ENCODE measurements at regions not wholly inside any gene's neighbourhood (a gene's known extent, or its start where the extent isn't known, plus 50 kb on each side); places are given as distances from the start of the nearest gene placed in this dataset.

DNA sequence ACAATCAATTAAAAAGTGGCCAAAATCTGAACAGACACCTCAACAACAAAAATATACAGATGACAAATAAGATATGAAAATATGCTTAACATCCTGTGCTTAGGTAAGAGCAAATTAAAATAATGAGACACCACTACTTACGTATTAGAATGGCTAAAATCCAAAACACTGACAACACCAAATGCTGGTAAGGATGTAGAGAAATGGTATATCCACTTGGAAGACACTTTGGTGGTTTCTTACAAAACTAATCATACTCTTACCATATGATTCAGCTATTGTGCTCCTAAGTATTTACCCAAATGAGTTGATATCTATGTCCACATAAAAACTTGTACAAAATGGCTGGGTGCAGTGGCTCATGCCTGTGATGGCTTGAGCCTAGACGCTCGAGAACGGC is 51.7 kb upstream of the ZNF599 start:
- Histone ChIP-seq H3K27ac (no peak overlapping the region), H3K27me3 (no peaks in the 10 kb centered on the region), H3K9me3 (no peaks in the 10 kb centered on the region), H3K4me3 (no peak overlapping the region), H3K4me1 (no peaks in the 10 kb centered on the region), H3K36me3 (no peaks in the 10 kb centered on the region)
- ATAC-seq (no peak), DNase-seq (no peak), FAIRE-seq (no peak)
- intact Hi-C loops (cut with DNase I) = no loop called here
- 78 to 92% methylated on average over 4 of the region's 4 CpGs for WGBS, 2 donors
- TF ChIP-seq, protein P1, sequence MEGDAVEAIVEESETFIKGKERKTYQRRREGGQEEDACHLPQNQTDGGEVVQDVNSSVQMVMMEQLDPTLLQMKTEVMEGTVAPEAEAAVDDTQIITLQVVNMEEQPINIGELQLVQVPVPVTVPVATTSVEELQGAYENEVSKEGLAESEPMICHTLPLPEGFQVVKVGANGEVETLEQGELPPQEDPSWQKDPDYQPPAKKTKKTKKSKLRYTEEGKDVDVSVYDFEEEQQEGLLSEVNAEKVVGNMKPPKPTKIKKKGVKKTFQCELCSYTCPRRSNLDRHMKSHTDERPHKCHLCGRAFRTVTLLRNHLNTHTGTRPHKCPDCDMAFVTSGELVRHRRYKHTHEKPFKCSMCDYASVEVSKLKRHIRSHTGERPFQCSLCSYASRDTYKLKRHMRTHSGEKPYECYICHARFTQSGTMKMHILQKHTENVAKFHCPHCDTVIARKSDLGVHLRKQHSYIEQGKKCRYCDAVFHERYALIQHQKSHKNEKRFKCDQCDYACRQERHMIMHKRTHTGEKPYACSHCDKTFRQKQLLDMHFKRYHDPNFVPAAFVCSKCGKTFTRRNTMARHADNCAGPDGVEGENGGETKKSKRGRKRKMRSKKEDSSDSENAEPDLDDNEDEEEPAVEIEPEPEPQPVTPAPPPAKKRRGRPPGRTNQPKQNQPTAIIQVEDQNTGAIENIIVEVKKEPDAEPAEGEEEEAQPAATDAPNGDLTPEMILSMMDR (IDR thresholded peaks at IDR 0.05) = no peak

All from pancreas (tissue), 10 donors.